ENCODE measurements at regions not wholly inside any gene's neighbourhood (a gene's known extent, or its start where the extent isn't known, plus 50 kb on each side); places are given as distances from the start of the nearest gene placed in this dataset.

DNA sequence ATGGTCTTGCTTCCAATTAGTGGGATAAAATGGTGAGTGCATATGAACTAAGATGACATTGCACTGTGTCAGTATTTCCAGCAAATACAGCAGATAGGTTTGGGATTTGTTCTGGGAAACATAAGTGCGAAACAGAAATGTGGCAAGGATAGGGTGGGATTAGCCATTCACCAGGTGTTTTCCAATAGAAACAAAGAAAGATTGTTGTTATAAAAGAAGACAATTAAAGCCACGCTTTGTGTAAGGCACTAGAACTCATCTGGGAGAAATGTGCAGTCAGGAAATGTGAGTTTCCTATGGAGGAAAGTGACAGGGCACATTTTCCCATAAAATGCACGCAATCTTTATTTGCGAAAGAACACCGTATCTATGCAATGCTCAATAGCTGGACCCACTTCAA is 1547.8 kb downstream of the EFNB2 start:
- TF ChIP-seq, protein P1, sequence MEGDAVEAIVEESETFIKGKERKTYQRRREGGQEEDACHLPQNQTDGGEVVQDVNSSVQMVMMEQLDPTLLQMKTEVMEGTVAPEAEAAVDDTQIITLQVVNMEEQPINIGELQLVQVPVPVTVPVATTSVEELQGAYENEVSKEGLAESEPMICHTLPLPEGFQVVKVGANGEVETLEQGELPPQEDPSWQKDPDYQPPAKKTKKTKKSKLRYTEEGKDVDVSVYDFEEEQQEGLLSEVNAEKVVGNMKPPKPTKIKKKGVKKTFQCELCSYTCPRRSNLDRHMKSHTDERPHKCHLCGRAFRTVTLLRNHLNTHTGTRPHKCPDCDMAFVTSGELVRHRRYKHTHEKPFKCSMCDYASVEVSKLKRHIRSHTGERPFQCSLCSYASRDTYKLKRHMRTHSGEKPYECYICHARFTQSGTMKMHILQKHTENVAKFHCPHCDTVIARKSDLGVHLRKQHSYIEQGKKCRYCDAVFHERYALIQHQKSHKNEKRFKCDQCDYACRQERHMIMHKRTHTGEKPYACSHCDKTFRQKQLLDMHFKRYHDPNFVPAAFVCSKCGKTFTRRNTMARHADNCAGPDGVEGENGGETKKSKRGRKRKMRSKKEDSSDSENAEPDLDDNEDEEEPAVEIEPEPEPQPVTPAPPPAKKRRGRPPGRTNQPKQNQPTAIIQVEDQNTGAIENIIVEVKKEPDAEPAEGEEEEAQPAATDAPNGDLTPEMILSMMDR (IDR thresholded peaks at IDR 0.05) = no peak
- no peak for TF ChIP-seq POLR2A (IDR thresholded peaks at IDR 0.05)
